ENCODE measurements at regions not wholly inside any gene's neighbourhood (a gene's known extent, or its start where the extent isn't known, plus 50 kb on each side); places are given as distances from the start of the nearest gene placed in this dataset.
"Not testable (repeated sequence)": the region's sequence is repeated elsewhere in the genome, so short reads cannot be mapped to it uniquely, and the experiment has no call there.

DNA sequence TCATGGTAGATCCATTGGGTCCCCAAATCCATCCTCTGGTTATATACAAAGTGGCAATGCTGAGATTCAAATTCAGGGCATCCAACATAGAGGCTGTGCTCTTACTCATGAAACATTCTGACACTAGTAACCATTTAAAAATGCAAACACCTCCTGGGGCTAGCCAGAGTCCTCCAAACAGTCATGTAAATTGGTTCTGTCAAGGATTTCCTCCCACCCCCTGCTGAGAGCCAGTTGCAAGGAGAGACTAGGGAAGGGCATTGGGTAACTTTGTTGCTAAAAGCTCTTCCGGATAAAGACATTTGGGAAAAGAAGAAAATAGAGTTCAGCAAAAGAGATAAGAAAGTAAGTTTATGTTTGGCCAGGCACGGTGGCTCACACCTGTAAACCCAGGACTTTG is 58.3 kb downstream of the ART5 start:
- not testable (repeated sequence) for DNase-seq (ENCODE audit: extremely low read depth, low read depth)

DNA sequence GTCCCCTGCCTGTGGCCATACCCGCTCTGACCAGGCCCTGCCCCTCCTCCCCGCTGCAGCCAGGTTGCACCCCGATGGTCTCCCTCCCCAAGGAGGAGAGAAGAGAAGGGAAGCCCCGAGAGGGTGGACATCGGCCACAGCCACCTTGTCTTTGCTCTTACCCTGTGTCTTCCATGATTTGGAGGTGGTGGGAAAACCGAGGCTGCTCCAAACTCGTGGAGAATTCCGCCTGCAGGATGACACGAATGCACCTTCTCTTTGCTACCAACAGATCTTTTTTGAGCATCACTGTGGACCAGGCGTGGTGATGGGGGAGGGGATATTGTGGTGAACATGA is 60.4 kb downstream of the ART5 start:
- not testable (repeated sequence) for DNase-seq (ENCODE audit: extremely low read depth, low read depth)

DNA sequence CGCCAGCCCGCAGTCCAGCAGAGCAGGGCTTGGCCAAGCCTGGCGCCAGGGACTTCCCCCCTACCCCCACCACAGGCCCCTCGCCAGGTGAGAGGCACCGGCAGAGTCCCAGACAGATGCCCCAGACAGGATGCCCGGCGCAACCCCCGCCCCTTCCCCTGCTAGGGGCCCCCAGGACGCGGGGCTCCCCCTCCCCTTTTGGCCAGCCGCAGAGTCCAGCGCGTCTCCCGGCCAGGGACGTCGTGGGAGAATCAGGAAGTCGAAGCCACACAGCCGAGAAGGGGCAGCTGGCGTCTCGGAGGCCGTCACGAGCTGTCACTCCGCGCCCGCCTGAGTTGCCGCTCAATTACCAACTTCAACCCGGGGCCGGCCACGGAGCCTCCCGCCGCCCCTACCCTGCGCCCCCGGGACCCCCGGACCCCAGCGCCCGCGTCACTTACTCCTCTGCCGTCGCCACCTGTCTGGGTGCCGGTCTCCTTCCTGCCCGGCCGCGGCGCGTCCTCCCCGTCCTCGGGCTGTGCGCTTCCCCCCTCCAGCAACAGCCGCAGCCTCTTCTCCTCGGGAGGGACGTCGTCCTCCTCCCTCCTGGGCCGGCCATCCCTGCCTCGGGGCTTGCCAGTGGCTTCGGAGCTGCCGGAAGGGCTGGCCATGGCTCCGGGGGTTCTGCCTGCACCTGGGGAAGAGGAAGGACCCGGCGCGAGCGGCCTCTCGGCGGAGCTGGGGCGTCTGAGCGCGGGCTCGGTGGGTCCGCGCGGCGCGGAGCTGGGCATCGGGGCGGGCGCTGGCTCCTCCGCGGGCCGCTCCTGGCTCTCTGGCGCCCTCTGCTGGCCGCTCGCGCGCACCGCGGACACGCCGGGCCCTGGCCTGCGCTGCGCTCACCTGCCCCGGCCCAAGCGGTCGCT is 61.1 kb downstream of the ART5 start:
- peak; percentile 18 for DNase-seq (ENCODE audit: extremely low read depth, low read depth)

DNA sequence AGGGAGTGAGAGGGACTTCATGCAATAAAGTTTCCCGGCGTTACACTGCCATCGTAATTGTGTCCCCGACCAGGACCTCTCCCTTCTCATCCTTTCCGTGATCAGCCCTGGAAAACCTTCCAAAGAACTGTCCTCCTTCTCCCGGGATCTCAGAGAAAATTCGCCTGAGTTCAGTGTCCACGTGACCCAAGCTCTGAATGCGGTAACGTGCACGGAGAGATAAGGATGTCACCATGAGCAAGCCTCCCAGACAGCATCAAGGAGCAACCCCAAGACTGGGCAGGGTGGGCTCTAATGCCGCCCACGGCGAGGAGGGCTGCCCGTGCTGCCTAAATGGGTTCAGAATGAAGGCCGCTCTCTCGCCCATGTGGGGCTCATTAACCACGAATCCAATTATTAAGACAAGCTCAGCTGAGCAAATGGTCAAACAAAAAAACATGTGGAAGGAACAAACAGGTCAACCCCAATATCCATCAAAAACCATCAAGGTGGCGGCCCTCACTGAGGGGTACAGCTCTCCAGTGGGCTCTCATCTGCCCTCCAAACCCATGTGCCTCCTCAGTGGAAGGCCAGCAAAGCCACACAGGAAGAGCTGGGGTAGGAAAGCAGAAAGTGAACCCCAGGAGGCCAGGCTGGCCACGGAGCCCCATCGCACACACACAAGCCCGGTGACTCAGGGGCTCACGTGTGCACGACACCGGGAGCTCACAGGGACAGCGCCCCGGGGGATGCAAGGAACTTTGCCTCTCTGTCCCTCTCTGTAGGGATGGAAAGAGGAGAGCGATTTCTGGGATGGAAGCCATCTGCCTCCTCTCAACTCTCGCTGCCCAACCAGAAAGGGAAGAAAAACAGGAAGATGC is 62.0 kb downstream of the ART5 start:
- not testable (repeated sequence) for DNase-seq (ENCODE audit: extremely low read depth, low read depth)

DNA sequence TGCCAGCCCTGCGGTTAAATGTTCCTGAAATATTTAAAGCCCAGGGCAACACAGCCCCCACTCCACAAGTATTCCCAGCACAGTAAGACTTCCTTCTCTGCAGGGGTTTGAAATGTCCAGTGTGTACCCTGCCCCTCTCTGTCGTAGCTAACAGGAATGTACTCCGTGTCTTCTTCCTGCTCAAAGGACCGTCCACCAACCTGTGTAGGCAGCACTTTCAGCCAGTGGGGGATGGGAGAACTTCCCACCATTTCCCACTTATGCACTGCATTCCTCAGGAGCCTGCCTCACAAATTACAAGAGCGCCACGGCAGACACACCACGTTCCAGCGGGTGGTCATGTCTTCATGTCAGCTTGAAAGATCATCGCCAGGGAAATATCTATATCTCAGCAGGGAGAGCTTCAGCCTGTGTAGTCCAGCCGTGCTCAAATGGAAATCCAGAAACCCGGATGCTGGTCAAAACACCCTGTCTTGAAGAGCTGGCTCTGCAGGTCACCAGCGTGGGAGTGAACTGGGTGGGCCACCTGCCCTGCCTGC is 65.7 kb downstream of the ART5 start:
- DNase-seq (ENCODE audit: extremely low read depth, low read depth), result not testable (repeated sequence)

DNA sequence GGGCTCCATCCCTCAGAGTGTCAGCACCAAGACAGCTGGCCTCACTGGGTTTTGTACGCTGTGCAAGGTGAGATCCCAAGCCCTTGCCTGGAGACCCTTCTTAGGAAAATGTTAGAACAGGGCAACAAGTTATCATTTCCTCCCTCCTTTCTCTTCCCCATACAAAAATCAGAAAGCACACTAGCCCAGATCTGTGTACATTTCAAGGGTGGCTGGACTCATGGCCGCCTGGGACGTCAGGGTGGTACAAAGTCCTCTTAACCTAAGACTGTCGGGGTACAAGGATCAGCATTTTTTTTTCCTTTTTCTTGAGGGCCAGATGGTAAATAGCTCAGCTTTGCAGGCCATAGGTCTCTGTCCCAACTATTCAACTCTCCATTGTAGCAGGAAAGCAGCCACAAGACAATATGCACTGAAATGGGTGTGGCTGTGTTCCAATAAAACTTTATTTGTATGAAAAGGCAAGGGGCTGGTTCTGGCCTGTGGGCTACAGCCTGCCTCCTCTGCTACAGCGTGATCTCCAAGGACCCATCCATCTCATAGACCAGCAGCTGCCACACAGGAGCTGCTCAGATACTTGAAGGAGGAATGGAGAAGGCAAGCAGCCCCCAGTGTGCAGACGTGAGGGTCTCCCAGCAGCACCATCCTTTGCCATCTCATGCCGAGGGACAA is 68.7 kb downstream of the ART5 start:
- not testable (repeated sequence) for DNase-seq (ENCODE audit: extremely low read depth, low read depth)

DNA sequence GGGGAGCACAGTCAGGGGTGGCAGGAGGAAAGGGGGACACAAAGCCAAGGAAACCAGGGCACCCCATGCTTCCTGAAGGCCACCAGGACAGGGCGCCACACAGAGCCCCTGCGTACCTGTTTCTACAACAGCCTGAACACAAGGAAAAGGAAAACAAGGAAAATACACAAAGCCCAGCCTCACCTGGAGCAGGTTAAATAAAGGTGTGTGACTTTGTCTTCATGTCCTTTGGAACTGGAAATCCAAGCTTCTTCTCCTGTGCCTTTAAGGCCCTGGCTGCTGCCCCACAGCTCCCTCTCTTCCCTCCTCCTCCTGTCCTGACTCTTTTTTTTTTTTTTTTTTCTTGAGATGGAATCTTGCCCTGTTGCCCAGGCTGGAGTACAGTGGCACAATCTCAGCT is 70.0 kb downstream of the ART5 start:
- DNase-seq (ENCODE audit: extremely low read depth, low read depth), result not testable (repeated sequence)

DNA sequence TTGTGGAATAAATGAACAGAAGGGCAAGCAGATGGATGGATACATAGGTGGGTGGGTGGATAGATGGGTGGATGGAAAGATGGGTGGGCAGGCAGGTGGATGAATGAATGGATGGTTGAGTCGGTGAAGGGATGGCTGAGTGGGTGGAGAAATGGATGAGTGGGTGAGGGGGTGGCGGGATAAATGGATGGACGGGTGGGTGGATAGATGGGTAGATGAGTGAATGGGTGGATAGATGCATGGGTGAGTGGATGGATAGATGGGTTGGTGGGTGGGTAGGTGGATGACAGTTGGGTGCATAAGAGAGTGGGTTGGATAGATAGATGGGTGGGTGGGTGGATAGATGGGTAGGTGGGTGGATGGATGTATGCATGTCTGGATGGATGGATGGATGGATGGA is 76.0 kb downstream of the ART5 start:
- not testable (repeated sequence) for DNase-seq (ENCODE audit: extremely low read depth, low read depth)

DNA sequence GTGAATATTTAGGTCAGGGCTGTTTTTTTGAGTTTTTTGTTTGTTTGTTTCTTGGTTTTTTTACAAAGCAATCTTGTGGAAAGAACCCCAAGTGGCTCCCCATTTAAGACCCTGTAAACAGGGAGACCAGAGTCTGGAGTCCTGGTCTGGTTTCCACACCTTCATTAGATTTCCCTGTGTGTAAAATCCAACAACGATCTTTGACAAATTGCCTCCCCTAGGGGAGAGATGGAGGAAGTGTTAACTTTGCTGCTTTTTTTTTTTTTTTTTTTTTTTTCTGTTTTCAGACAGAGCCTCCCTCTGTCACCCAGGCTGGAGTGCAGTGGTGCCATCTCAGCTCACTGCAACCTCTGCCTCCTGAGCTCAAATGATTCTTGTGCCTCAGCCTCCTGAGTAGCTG is 77.4 kb downstream of the ART5 start:
- DNase-seq (ENCODE audit: extremely low read depth, low read depth), result not testable (repeated sequence)

DNA sequence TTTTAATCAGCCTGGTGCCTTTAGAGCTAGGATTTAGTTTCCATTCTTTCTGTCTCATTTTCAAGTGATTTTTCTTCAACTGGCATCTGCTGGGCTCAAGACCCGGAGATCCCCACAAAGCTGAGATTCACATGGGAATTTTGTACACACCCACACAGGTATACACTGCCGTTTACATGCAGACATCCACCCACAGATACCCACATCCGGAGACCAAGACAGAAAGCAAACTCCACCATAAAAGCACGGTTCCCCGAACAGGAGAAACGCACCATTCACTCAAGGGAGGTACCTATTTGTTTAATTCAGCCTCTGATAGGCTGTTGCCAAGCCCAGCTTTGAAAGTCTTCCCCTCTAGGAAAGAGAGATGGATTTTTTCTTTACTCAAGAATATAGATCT is 87.2 kb downstream of the ART5 start:
- DNase-seq (ENCODE audit: extremely low read depth, low read depth), result not testable (repeated sequence)

DNA sequence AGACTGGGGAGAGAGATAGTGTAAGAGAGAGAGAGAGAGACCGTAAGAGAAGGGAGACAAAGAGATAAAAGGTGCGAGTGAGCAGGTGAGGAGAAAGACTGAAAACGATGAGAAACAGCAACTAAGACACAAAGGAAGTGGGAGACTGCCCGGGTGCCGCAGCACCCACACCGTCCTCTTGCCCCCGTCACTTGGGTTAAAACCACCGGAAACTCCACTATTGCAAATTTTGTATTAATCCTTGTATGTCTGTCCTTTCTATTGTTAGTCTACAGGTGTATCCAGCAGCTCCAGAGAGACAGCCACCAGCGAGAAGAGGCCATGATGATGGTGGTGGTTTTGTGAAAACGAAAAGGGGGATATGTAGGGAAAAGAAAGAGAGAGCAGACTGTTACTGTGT is 96.8 kb downstream of the ART5 start:
- DNase-seq (ENCODE audit: extremely low read depth, low read depth), result not testable (repeated sequence)

DNA sequence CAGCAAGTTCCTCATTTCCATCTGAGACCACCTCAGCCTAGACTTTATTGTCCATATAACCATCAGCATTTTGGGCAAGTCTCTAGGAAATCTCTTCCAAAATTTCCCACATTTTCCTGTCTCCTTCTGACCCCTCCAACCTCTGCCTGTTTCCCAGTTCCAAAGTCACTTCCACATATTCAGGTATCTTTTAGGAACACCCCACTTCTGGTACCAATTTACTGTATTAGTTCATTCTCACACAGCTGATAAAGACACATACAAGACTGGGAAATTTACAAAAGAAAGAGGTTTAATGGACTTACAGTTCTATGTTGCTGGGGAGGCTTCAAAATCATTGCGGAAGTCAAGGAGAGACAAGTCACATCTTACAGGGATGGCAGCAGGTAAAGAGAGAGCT is 103.6 kb downstream of the ART5 start:
- DNase-seq (ENCODE audit: extremely low read depth, low read depth), result not testable (repeated sequence)

DNA sequence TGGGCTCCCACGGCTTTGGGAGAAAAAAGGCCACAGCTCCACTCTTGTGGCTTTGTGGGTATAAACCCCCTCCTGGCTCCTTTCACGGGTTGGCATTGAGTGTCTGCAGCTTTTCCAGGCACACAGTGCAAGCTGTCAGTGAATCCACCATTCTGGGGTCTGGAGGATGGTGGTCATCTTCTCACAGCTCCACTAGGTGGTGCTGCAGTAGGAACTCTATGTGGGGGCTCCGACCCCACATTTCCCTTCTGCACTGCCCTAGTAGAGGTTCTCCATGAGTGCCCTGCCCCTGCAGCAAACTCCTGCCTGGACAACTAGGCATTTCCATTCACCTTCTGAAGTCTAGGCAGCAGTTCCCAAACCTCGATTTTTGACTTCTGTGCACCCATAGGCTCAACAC is 104.5 kb downstream of the ART5 start:
- DNase-seq (ENCODE audit: extremely low read depth, low read depth), result not testable (repeated sequence)

DNA sequence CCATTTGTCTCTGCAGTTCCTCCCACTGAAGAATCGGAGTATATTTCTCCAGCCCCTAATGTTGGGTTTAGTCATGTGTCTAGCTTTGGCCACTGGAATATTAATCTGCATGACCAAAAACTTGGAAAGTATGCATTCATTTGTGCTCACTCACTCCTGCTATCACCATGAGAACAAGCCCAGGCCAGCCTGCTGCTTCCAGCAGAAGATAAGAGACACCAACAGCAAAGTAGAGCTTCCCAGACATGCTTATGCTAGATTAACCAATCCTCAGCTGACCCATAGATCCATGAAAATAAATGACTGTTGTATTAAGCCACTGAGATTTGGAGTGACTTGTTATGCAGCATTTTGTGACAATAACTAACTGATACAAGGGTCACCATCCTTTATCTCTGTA is 108.8 kb downstream of the ART5 start:
- DNase-seq (ENCODE audit: extremely low read depth, low read depth), result not testable (repeated sequence)

DNA sequence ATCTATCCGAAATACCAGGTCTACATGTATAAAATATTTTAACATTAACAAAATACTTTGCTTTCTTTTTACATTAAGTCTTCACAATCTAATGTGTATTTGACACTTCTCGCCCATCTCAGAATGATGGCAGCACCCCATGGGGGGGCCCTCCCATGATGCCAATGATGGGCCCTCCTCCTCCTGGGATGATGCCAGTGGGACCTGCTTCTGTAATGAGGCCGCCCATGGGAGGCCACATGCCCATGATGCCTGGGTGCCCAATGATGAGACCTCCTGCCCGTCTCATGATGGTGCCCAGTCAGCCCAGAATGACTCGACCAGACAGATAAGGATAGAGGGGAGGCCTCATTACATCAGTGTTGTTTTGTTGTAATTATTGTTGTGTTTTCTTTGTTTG is 110.5 kb downstream of the ART5 start:
- DNase-seq (ENCODE audit: extremely low read depth, low read depth), result not testable (repeated sequence)

DNA sequence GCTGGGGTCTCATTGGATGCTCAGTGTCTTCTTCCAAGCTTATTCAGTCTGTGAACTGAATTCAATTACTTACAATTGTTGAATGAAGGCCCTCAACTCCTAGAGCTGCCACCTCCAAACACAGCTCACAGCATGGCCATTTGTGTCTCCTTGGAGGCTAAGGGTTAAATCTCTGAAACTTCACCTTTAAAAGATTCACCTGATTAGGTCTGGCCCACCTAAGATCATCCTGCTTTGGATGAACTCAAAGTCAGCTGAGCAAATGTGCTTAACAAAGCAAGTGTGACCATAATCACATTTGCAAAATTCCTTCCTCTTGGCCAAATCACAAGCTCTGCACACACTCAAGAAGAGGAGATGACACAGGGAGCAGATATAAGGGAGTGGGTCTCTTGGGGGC is 118.2 kb downstream of the ART5 start:
- DNase-seq (ENCODE audit: extremely low read depth, low read depth), result not testable (repeated sequence)

DNA sequence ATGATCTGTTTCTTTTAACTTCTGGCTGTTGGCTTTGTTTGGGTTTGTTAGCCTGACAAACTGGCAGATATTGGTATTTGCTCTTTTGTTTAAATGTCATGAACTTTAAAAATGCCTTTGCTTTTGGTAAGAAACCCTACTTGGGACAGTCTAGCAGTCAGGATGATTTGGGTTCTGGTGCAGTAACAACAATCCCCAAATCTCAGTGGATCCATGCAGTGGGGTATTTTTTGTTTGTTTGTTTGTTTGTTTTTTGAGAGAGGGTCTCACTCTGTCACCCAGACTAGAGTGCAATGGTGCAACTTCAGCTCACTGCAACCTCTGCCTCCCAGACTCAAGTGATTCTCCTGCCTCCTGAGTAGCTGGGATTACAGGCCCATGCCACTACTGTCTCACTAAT is 120.9 kb downstream of the ART5 start:
- not testable (repeated sequence) for DNase-seq (ENCODE audit: extremely low read depth, low read depth)

DNA sequence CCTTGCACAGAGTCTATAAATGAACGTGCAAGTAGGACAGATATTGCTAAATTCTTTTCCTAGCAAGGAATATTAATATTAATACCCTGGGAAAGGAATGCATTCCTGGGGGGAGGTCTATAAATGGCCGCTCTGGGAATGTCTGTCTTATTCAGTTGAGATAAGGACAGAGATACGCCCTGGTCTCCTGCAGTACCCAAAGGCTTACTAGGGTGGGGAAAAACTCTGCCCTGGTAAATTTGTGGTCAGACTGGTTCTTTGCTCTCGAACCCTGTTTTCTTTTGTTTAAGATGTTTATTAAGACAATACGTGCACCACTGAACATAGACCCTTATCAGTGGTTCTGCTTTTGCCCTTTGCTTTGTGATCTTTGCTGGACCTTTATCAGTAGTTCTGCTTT is 122.0 kb downstream of the ART5 start:
- DNase-seq (ENCODE audit: extremely low read depth, low read depth), result not testable (repeated sequence)

DNA sequence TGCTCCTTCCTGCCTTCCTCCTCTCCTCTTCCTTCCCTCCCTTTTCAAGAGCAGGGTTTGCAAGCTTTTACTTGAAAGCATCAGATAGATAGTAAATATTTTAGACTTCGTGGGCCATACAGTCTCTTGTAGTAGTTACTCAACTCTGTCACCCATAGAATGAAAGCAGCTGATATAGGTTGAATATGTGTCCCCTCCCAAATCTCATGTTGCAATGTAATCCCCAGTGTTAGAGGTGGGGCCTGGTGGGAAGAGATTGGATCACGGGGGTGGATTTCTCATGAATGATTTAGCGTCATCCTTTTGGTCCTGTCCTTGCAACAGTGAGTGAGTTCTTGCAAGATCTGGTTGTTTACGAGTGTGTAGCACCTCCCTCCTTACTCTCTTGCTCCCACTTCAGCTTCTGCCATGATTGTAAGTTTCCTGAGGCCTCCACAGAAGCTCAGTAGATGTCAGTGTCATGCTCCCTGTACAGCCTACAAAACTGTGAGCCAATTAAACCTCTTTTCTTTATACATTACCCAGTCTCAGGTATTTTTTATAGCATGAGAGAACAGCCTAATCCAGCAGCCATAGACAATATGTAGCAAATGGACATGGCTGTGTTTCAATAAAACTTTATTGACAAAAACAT is 124.7 kb downstream of the ART5 start:
- DNase-seq (ENCODE audit: extremely low read depth, low read depth), result not testable (repeated sequence)

DNA sequence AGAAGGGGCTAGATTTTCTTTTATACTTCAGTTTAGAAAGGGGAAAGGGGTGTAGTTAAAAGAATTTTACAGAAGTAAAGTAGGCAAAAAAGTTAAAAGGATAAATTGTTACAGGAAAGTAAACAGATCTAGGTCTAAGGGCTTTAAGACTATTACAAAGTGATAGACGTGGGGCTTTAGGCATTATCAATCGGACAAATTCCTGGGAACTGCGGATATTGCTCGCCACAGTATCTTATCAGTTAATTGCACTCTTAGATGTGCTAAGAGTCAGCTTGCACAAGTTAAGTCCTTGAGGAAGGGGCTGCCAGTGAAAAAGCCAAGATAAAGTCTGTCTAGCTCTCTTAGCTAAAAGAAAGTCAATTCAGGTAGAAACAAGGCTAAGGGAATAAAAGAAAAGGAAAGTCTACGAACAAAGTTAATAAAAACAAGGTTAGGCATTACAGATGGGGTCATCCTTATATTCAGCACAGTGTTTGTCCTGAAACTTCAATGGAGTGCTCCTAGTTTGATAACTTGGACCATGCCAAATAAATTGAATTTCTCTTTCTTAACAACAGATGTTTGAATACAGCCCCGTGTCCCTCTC is 125.4 kb downstream of the ART5 start:
- DNase-seq (ENCODE audit: extremely low read depth, low read depth), result not testable (repeated sequence)

Measured in NCI-H460 (cell line).